CD14-positive monocyte (primary cell): ENCODE measurements at regions not wholly inside any gene's neighbourhood (a gene's known extent, or its start where the extent isn't known, plus 50 kb on each side); places are given as distances from the start of the nearest gene placed in this dataset.
A peak's percentile ranks its signal among the peaks of the same experiment; 100 is the strongest.
"Not testable (repeated sequence)": the region's sequence is repeated elsewhere in the genome, so short reads cannot be mapped to it uniquely, and the experiment has no call there.

Source experiments
- DNase-seq, 3 donors: peaks; one replicate each; pipeline ENCODE4 v3.0.0-alpha.2; 2011 to 2022
- H2AFZ ChIP-seq: 2 replicates; pipeline ENCODE4 v1.6.0; 2012; ENCODE audit warnings: mild to moderate bottlenecking, low read depth, low read length, inconsistent platforms; ENCODE audit not compliant: insufficient read depth, poor library complexity, severe bottlenecking
- H3K27ac ChIP-seq, 2 donors: 1 replicate in 1 of 2; 2 replicates in 1 of 2; pipeline ENCODE4 v1.5.1; 2012 to 2013; ENCODE audit warnings: low read length in 2 of 2, control low read depth in 1 of 2, inconsistent platforms in 1 of 2, low read depth in 1 of 2, mild to moderate bottlenecking in 1 of 2
- H3K27me3 ChIP-seq, 2 donors: one replicate each; pipeline versions ENCODE4 v1.6.0 to v1.6.1; 2011 to 2013; ENCODE audit warnings: low read length in 2 of 2; ENCODE audit not compliant: control insufficient read depth in 2 of 2, insufficient read depth in 2 of 2
- H3K36me3 ChIP-seq, 2 donors: replicated peaks in 1 of 2; 1 replicate in 1 of 2; 2 replicates in 1 of 2; pipeline versions ENCODE4 v1.5.1 to v1.6.1; 2012 to 2013; ENCODE audit warnings: low read length in 2 of 2, control low read depth in 1 of 2, inconsistent platforms in 1 of 2, mild to moderate bottlenecking in 1 of 2; ENCODE audit not compliant: insufficient read depth in 2 of 2, control insufficient read depth in 1 of 2
- H3K4me1 ChIP-seq, 2 donors: 1 replicate in 1 of 2; 2 replicates in 1 of 2; pipeline versions ENCODE4 v1.5.1 to v1.6.1; 2012 to 2013; ENCODE audit warnings: low read length in 2 of 2, control low read depth in 1 of 2, inconsistent platforms in 1 of 2, mild to moderate bottlenecking in 1 of 2, moderate library complexity in 1 of 2; ENCODE audit not compliant: insufficient read depth in 2 of 2, control insufficient read depth in 1 of 2
- H3K4me2 ChIP-seq: replicated peaks from 2 replicates; pipeline ENCODE3; 2012; ENCODE audit warnings: low read length, moderate library complexity, mild to moderate bottlenecking; ENCODE audit not compliant: poor library complexity, severe bottlenecking; ENCODE audit errors: extremely low read depth
- H3K4me3 ChIP-seq, 3 experiments: fragments of 200-600 bp in 1 of 3; sonication (generic) in 1 of 3; replicated peaks in 1 of 3; 1 replicate in 2 of 3; 2 replicates in 1 of 3; pipeline ENCODE4 v1.5.1; 2011 to 2013; ENCODE audit warnings: low read length in 3 of 3, mild to moderate bottlenecking in 3 of 3, control low read depth in 2 of 3, low read depth in 2 of 3, inconsistent platforms in 1 of 3, moderate library complexity in 1 of 3
- H3K79me2 ChIP-seq: 2 replicates; pipeline ENCODE4 v1.6.0; 2012; ENCODE audit warnings: mild to moderate bottlenecking, control low read depth, inconsistent platforms, low read length, moderate library complexity; ENCODE audit not compliant: insufficient read depth
- H3K9ac ChIP-seq: 2 replicates; pipeline ENCODE4 v1.6.0; 2017; ENCODE audit warnings: low read length, mild to moderate bottlenecking; ENCODE audit not compliant: insufficient read depth, poor library complexity, severe bottlenecking
- H3K9me3 ChIP-seq, 2 donors: replicated peaks in 1 of 2; 1 replicate in 1 of 2; 2 replicates in 1 of 2; pipeline versions ENCODE4 v1.5.1 to v1.6.1; 2012 to 2013; ENCODE audit warnings: low read length in 2 of 2, control low read depth in 1 of 2; ENCODE audit not compliant: control insufficient read depth in 1 of 2, insufficient read depth in 1 of 2
- H4K20me1 ChIP-seq: 2 replicates; pipeline ENCODE4 v1.6.0; 2012; ENCODE audit warnings: mild to moderate bottlenecking, low read length, control low read depth, moderate library complexity; ENCODE audit not compliant: insufficient read depth
- H3K27ac Mint-ChIP-seq, 7 donors: one replicate each; pipeline ENCODE4 v1.8.0; 2020; ENCODE audit warnings: mild to moderate bottlenecking in 7 of 7, mixed read lengths in 7 of 7, moderate library complexity in 6 of 7, inconsistent platforms in 2 of 7
- H3K27me3 Mint-ChIP-seq, 3 donors: one replicate each; pipeline ENCODE4 v1.8.0; 2021 to 2022; ENCODE audit warnings: low read depth in 3 of 3, mild to moderate bottlenecking in 3 of 3, mixed read lengths in 3 of 3, moderate library complexity in 3 of 3, inconsistent platforms in 1 of 3
- H3K36me3 Mint-ChIP-seq, 2 donors: one replicate each; pipeline ENCODE4 v1.8.0; 2020; ENCODE audit warnings: mixed read lengths in 2 of 2, inconsistent platforms in 1 of 2, mild to moderate bottlenecking in 1 of 2
- H3K4me1 Mint-ChIP-seq: one replicate; pipeline ENCODE4 v1.8.0; 2020; ENCODE audit warnings: mild to moderate bottlenecking, mixed read lengths
- H3K4me3 Mint-ChIP-seq, 2 donors: one replicate each; pipeline ENCODE4 v1.8.0; 2020; ENCODE audit warnings: mild to moderate bottlenecking in 2 of 2, mixed read lengths in 2 of 2, moderate library complexity in 1 of 2
- H3K9me3 Mint-ChIP-seq, 7 donors: one replicate each; pipeline ENCODE4 v1.8.0; 2020 to 2022; ENCODE audit warnings: mixed read lengths in 7 of 7, mild to moderate bottlenecking in 6 of 7, moderate library complexity in 6 of 7, inconsistent platforms in 2 of 7
- CTCF ChIP-seq: fragments of 200-600 bp; IDR thresholded peaks from one replicate; pipeline ENCODE4 v1.8.0; 2022; ENCODE audit warnings: antibody characterized with exemption, mild to moderate bottlenecking
- WGBS: methylation state at CpG from one replicate; pipeline ENCODE4 v1.1.5; 2013; ENCODE audit warnings: missing lambda C conversion rate; ENCODE audit not compliant: insufficient coverage; 5-methylcytosine and 5-hydroxymethylcytosine counted together
- intact Hi-C, 2 donors: fragments of 100-400 bp; cut with micrococcal nuclease; formaldehyde crosslinking; loops; one replicate each; pipeline versions ENCODE4 v1.15.0 to v1.15.1; 2023

DNA sequence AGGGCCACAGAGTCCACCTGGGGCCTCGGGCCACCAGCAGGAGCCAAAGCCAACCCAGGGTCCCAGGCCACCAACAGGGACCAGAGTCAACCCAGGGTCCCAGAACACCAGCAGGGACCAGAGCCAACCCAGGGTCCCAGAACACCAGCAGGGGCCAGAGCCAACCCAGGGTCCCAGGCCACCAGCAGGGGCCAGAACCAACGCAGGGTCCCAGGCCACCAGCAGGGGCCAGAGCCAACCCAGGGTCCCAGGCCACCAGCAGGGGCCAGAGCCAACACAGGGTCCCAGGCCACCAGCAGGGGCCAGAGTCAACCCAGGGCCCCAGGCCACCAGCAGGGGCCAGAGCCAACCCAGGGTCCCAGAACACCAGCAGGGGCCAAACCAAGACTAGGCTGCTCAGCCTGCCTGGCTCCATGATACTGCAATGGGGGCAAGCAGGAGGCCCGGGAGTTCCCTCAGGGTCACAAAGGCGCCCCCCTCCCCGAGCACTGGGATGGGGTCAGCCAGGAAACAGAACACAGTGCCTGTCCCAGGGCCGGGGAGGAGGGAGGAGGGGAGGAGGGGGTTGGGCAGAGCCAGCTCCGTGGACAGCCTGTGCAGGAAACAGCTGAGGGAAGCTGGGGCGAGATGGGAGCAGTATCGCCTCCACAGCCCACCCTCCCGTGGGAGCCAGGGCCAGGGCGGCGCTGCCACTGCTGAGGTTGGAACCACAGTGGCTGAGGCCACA is 62.0 kb upstream of the PRR5 start:
- Mint-ChIP-seq H3K36me3 (no peaks in the 10 kb centered on the region), H3K4me3 (no peak overlapping the region), H3K27ac (no peak overlapping the region), H3K4me1 (no peaks in the 10 kb centered on the region), H3K9me3 (peaks cover 0 to 3% (median 0%) of the 10 kb centered on the region in 7 donors), H3K27me3 (peaks cover 5 to 12% (median 10%) of the 10 kb centered on the region in 3 donors)
- Histone ChIP-seq H3K4me3 (no peak overlapping the region), H4K20me1 (no peaks in the 10 kb centered on the region), H3K27me3 (no peaks in the 10 kb centered on the region), H3K4me2 (no peak overlapping the region), H3K9ac (no peak overlapping the region), H2AFZ (peak overlapping the region; percentile 21), H3K9me3 (no peaks in the 10 kb centered on the region), H3K79me2 (no peaks in the 10 kb centered on the region), H3K27ac (no peak overlapping the region), H3K4me1 (no peaks in the 10 kb centered on the region), H3K36me3 (no peaks in the 10 kb centered on the region)
- WGBS = 50% methylated on average over 4 of the region's 12 CpGs
- no peak for TF ChIP-seq CTCF
- intact Hi-C loops = no loop called here
- DNase-seq = no peak

DNA sequence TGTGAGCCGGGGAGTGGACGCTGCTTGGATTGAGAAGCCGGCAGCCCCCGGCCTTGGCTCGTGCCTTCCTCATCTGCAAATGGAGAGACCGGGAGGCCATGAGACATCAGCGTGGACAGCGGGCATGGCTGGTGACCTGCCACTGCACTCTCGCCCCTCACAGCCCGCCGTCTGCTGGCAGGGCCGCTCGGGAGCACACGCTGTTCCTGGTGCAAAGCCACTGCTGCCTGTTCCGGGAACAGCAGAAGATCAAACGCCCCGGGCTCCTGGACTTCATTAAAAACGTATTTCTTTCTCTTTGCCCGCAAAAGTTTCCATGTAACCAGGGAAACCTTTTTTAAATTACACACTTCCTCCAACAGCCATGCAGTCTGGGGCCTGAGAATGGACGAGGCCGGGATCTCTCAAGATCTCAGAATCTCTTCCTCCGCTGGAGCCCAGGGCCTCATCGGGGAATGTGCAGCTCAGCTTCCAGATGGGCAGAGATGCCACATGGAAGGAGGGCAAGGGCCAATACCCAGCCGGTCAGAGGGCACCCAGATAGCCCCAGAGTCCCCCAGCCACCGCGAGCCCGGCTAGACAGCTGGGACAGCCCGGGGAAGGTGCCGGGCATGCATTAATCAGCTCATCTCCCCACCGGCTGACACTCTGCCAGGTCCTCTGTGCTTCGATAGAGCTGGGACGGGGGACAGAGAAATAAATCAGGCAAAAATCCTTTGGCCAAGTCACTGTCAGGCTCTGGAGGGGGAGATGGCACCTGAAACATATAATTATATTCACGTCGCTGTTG is 62.8 kb upstream of the PRR5 start:
- Mint-ChIP-seq H3K4me3 (no peak overlapping the region), H3K27ac (no peak overlapping the region), H3K4me1 (no peaks in the 10 kb centered on the region), H3K27me3 (peaks cover 5 to 13% (median 12%) of the 10 kb centered on the region in 3 donors), H3K9me3 (peaks cover 0 to 3% (median 0%) of the 10 kb centered on the region in 7 donors), H3K36me3 (no peaks in the 10 kb centered on the region)
- no peak overlapping the region for H2AFZ ChIP-seq
- no peak overlapping the region for H3K4me2 ChIP-seq
- 68% methylated on average over 32 of the region's 34 CpGs for WGBS
- no peaks in the 10 kb centered on the region for H3K4me1 ChIP-seq
- intact Hi-C loops = no loop called here
- no peaks in the 10 kb centered on the region for H3K27me3 ChIP-seq
- no peaks in the 10 kb centered on the region for H3K79me2 ChIP-seq
- no peak for DNase-seq
- no peak overlapping the region for H3K4me3 ChIP-seq
- TF ChIP-seq CTCF = no peak
- H3K9me3 ChIP-seq = no peaks in the 10 kb centered on the region
- H3K36me3 ChIP-seq = no peaks in the 10 kb centered on the region
- H3K27ac ChIP-seq = no peak overlapping the region
- H4K20me1 ChIP-seq = no peaks in the 10 kb centered on the region
- H3K9ac ChIP-seq = no peak overlapping the region

- H3K27ac Mint-ChIP-seq = not testable (repeated sequence)
These were observed 65.3 kb upstream of the PRR5 start for GRCh38 chr22:44636502-44637206.

More at GRCh38 chr22:44636502-44637206, 65.3 kb upstream of the PRR5 start:
- H3K4me2 ChIP-seq, H3K27ac ChIP-seq, DNase-seq, H2AFZ ChIP-seq, H3K9ac ChIP-seq, H3K27me3 ChIP-seq, H3K4me1 Mint-ChIP-seq, H3K9me3 ChIP-seq, H3K9me3 Mint-ChIP-seq, intact Hi-C loops, H4K20me1 ChIP-seq, H3K36me3 ChIP-seq, H3K4me3 ChIP-seq, H3K79me2 ChIP-seq, H3K4me3 Mint-ChIP-seq, H3K36me3 Mint-ChIP-seq, H3K4me1 ChIP-seq: not testable (repeated sequence)
- 98% methylated on average over 3 of the region's 3 CpGs for WGBS
- H3K27me3 Mint-ChIP-seq = peaks cover 3 to 10% (median 8%) of the 10 kb centered on the region in 3 donors
